HL-60 (cell line): ENCODE measurements at regions not wholly inside any gene's neighbourhood (a gene's known extent, or its start where the extent isn't known, plus 50 kb on each side); places are given as distances from the start of the nearest gene placed in this dataset.

Source experiments
- DNase-seq, 2 experiments: peaks; one replicate each; pipeline ENCODE4 v3.0.0-alpha.2; 2010 to 2020; ENCODE audit warnings: low read depth in 1 of 2, low spot score in 1 of 2
- H3K27ac ChIP-seq: fragments of 250-450 bp; sonication (Bioruptor Pico); replicated peaks from 2 replicates; pipeline ENCODE4 v1.5.1; 2020; ENCODE audit warnings: mild to moderate bottlenecking, moderate library complexity
- H3K27me3 ChIP-seq: fragments of 250-450 bp; sonication (Bioruptor Pico); 2 replicates; pipeline ENCODE4 v1.5.1; 2021; ENCODE audit warnings: mild to moderate bottlenecking, moderate library complexity; ENCODE audit not compliant: insufficient read depth, poor library complexity, severe bottlenecking
- H3K4me3 ChIP-seq: replicated peaks from 2 replicates; pipeline ENCODE4 v1.5.1; 2011; ENCODE audit warnings: mild to moderate bottlenecking, control low read depth, low read length; ENCODE audit not compliant: insufficient read depth
- GABPA ChIP-seq: IDR thresholded peaks from 2 replicates; pipeline ENCODE4 v1.6.1; 2012; ENCODE audit warnings: low read depth
- POLR2AphosphoS5 ChIP-seq: IDR thresholded peaks from 2 replicates; pipeline ENCODE4 v1.6.1; 2012; ENCODE audit warnings: low read depth
- SPI1 ChIP-seq: IDR thresholded peaks from 2 replicates; pipeline ENCODE4 v1.6.1; 2012; ENCODE audit warnings: low read depth, mild to moderate bottlenecking, borderline replicate concordance
- TF ChIP-seq, protein P1 (sequence below): IDR thresholded peaks from one replicate; pipeline ENCODE4 v1.5.1; 2011; ENCODE audit warnings: low read length, control low read depth, inconsistent platforms; ENCODE audit not compliant: insufficient read depth
- TF ChIP-seq, protein P2 (sequence below): IDR thresholded peaks from 2 replicates; pipeline ENCODE4 v1.6.1; 2012; ENCODE audit warnings: low read depth; ENCODE audit not compliant: insufficient replicate concordance

DNA sequence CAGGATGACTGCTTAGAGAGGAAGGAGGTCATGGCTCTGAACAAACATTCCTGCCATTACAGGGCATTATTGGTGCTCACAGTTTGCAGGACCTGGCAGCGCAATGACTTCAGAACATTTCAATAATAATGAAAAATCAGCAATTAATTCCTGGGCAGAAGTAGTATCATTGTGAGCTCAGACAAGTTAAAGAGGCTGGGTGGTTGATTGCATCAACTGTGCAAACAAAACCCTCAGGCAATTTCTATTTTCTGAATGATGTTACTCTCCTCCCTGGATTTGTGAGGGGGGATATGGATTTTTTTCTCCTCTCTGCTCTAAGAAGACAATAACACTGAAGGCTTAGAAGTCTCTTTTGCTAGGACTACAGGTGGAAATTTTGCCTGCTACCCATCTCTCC lies 168.1 kb upstream of the TACR1 start:
- H3K4me3 ChIP-seq, result no peak overlapping the region
- no peaks in the 10 kb centered on the region for H3K27me3 ChIP-seq
- TF ChIP-seq SPI1 (no peak), GABPA (no peak), POLR2AphosphoS5 (no peak)
- TF ChIP-seq, protein P1, sequence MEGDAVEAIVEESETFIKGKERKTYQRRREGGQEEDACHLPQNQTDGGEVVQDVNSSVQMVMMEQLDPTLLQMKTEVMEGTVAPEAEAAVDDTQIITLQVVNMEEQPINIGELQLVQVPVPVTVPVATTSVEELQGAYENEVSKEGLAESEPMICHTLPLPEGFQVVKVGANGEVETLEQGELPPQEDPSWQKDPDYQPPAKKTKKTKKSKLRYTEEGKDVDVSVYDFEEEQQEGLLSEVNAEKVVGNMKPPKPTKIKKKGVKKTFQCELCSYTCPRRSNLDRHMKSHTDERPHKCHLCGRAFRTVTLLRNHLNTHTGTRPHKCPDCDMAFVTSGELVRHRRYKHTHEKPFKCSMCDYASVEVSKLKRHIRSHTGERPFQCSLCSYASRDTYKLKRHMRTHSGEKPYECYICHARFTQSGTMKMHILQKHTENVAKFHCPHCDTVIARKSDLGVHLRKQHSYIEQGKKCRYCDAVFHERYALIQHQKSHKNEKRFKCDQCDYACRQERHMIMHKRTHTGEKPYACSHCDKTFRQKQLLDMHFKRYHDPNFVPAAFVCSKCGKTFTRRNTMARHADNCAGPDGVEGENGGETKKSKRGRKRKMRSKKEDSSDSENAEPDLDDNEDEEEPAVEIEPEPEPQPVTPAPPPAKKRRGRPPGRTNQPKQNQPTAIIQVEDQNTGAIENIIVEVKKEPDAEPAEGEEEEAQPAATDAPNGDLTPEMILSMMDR, result no peak
- TF ChIP-seq, protein P2, sequence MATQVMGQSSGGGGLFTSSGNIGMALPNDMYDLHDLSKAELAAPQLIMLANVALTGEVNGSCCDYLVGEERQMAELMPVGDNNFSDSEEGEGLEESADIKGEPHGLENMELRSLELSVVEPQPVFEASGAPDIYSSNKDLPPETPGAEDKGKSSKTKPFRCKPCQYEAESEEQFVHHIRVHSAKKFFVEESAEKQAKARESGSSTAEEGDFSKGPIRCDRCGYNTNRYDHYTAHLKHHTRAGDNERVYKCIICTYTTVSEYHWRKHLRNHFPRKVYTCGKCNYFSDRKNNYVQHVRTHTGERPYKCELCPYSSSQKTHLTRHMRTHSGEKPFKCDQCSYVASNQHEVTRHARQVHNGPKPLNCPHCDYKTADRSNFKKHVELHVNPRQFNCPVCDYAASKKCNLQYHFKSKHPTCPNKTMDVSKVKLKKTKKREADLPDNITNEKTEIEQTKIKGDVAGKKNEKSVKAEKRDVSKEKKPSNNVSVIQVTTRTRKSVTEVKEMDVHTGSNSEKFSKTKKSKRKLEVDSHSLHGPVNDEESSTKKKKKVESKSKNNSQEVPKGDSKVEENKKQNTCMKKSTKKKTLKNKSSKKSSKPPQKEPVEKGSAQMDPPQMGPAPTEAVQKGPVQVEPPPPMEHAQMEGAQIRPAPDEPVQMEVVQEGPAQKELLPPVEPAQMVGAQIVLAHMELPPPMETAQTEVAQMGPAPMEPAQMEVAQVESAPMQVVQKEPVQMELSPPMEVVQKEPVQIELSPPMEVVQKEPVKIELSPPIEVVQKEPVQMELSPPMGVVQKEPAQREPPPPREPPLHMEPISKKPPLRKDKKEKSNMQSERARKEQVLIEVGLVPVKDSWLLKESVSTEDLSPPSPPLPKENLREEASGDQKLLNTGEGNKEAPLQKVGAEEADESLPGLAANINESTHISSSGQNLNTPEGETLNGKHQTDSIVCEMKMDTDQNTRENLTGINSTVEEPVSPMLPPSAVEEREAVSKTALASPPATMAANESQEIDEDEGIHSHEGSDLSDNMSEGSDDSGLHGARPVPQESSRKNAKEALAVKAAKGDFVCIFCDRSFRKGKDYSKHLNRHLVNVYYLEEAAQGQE, result no peak
- no peak for DNase-seq
- H3K27ac ChIP-seq, result no peak overlapping the region

DNA sequence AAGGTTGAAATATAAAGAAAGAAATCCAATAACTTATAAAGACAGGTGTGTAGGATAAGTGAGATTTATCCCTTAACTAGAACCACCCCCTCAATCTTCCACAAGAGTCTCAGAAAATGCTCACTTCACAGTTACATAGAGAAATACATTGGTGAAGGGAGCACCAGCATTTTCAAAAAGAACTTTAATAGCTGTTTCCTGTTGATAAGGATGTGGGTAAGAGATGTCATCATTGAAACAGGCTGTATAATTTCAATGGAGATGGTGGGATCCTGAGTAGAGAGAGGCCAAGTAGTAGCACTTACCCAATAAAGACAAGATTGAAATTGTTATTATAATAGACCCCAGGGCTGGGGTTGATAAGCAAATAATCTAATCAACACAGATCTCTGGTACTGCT lies 162.2 kb upstream of the TACR1 start:
- H3K4me3 ChIP-seq, result no peak overlapping the region
- TF ChIP-seq POLR2AphosphoS5, result no peak
- TF ChIP-seq SPI1, result no peak
- TF ChIP-seq GABPA, result no peak
- TF ChIP-seq, protein P2, result no peak
- TF ChIP-seq, protein P1, result no peak
- DNase-seq, result no peak
- no peak overlapping the region for H3K27ac ChIP-seq
- peaks cover 2% of the 10 kb centered on the region for H3K27me3 ChIP-seq

DNA sequence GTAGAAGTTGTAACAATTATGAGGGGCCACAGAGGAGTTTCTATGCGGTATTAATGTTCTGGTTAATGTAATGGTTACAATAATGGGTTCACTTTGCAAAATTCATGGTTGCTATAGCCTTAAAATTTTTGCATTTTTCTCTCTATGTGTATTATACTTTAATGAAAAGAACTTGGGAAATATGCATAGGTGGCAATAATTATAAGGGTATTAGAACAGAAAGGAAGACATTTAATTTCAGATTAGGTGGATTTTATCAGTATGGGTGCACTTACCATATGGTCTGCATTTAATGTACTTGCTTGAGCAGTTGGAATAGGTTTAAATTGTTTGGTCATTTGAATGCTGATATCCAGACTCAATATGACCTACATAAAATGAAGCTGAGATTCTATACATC lies 161.6 kb upstream of the TACR1 start:
- Histone ChIP-seq H3K27ac (no peak overlapping the region), H3K4me3 (no peak overlapping the region), H3K27me3 (peaks cover 2% of the 10 kb centered on the region)
- no peak for DNase-seq
- TF ChIP-seq GABPA (no peak), POLR2AphosphoS5 (no peak), SPI1 (no peak)
- TF ChIP-seq, protein P1, result no peak
- TF ChIP-seq, protein P2, result no peak
